WERI-Rb-1 (cell line): ENCODE measurements at regions not wholly inside any gene's neighbourhood (a gene's known extent, or its start where the extent isn't known, plus 50 kb on each side); places are given as distances from the start of the nearest gene placed in this dataset.

Experiments
- DNase-seq: peaks from one replicate; pipeline ENCODE4 v3.0.0-alpha.2; 2020
- H3K27ac ChIP-seq: fragments of 250-450 bp; sonication (Bioruptor Pico); 2 replicates; pipeline ENCODE4 v1.5.1; 2020; ENCODE audit warnings: mild to moderate bottlenecking, moderate library complexity
- H3K27me3 ChIP-seq: fragments of 250-450 bp; sonication (Bioruptor Pico); 2 replicates; pipeline ENCODE4 v1.5.1; 2021; ENCODE audit warnings: mild to moderate bottlenecking, low read depth, moderate library complexity; ENCODE audit not compliant: insufficient read depth, severe bottlenecking
- H3K36me3 ChIP-seq: fragments of 250-450 bp; sonication (Bioruptor Pico); 2 replicates; pipeline ENCODE4 v1.5.1; 2020; ENCODE audit warnings: mild to moderate bottlenecking, moderate library complexity
- H3K4me3 ChIP-seq: 2 replicates; pipeline ENCODE4 v1.5.1; 2011; ENCODE audit warnings: low read depth, mild to moderate bottlenecking, control low read depth, low read length
- H3K9me3 ChIP-seq: fragments of 250-450 bp; sonication (Bioruptor Pico); 2 replicates; pipeline ENCODE4 v1.5.1; 2021; ENCODE audit warnings: mild to moderate bottlenecking, moderate library complexity; ENCODE audit not compliant: severe bottlenecking
- CTCF ChIP-seq: IDR thresholded peaks from 2 replicates; pipeline ENCODE4 v1.5.1; 2011; ENCODE audit warnings: low read depth, mild to moderate bottlenecking, control low read depth, inconsistent platforms, low read length

GRCh38 chr9:117596678-117597077 is 107.5 kb upstream of the TLR4 start:
- Histone ChIP-seq H3K9me3 (peaks cover 3% of the 10 kb centered on the region), H3K27ac (no peak overlapping the region), H3K4me3 (no peak overlapping the region), H3K27me3 (no peaks in the 10 kb centered on the region), H3K36me3 (no peaks in the 10 kb centered on the region)
- DNase-seq = no peak
- TF ChIP-seq CTCF = no peak

GRCh38 chr9:117595650-117596049 is 108.6 kb upstream of the TLR4 start:
- H3K9me3 ChIP-seq = no peaks in the 10 kb centered on the region
- H3K36me3 ChIP-seq = no peaks in the 10 kb centered on the region
- H3K4me3 ChIP-seq = no peak overlapping the region
- no peaks in the 10 kb centered on the region for H3K27me3 ChIP-seq
- DNase-seq = no peak
- TF ChIP-seq CTCF = no peak
- no peak overlapping the region for H3K27ac ChIP-seq

- Histone ChIP-seq H3K4me3 (no peak overlapping the region), H3K27ac (no peak overlapping the region), H3K36me3 (no peaks in the 10 kb centered on the region), H3K9me3 (peaks cover 4% of the 10 kb centered on the region), H3K27me3 (no peaks in the 10 kb centered on the region)
- TF ChIP-seq CTCF = no peak
- DNase-seq = no peak
Observed at GRCh38 chr9:117587263-117587662, 116.9 kb upstream of the TLR4 start.

GRCh38 chr9:117574099-117574498 is 130.1 kb upstream of the TLR4 start:
- no peak overlapping the region for H3K4me3 ChIP-seq
- H3K27ac ChIP-seq = peak overlapping the region; percentile 13; the same call in 1 of the 2 replicates
- no peak for TF ChIP-seq CTCF
- no peaks in the 10 kb centered on the region for H3K36me3 ChIP-seq
- peaks cover 3% of the 10 kb centered on the region for H3K9me3 ChIP-seq
- no peaks in the 10 kb centered on the region for H3K27me3 ChIP-seq
- DNase-seq = no peak

GRCh38 chr9:117564839-117565238 is 139.4 kb upstream of the TLR4 start:
- Histone ChIP-seq H3K27me3 (no peaks in the 10 kb centered on the region), H3K27ac (no peak overlapping the region)
- DNase-seq = no peak

More at GRCh38 chr9:117564839-117565238, 139.4 kb upstream of the TLR4 start:
- no peak for TF ChIP-seq CTCF
- Histone ChIP-seq H3K36me3 (no peaks in the 10 kb centered on the region), H3K9me3 (peaks cover 8% of the 10 kb centered on the region), H3K4me3 (no peak overlapping the region)
